CD4-positive, alpha-beta T cell treated with Interleukin-10 for 1 hour (primary cell): ENCODE measurements at regions not wholly inside any gene's neighbourhood (a gene's known extent, or its start where the extent isn't known, plus 50 kb on each side); places are given as distances from the start of the nearest gene placed in this dataset.

Experiments used
- DNase-seq: peaks from one replicate; pipeline ENCODE4 v3.0.0-alpha.2; 2020

- DNase-seq: no peak
These were observed 351.2 kb downstream of the C16orf95 start for GRCh38 chr16:86965840-86966550.

- DNase-seq: no peak
These were observed 350.4 kb downstream of the C16orf95 start for GRCh38 chr16:86966777-86967176.

GRCh38 chr16:86968866-86969265 is 348.3 kb downstream of the C16orf95 start:
- no peak for DNase-seq

- DNase-seq: no peak
These were observed 347.5 kb downstream of the C16orf95 start for GRCh38 chr16:86969716-86970115.

- DNase-seq: no peak
These were observed 346.9 kb downstream of the C16orf95 start for GRCh38 chr16:86970279-86970678.

- no peak for DNase-seq
These were observed 346.5 kb downstream of the C16orf95 start for GRCh38 chr16:86970726-86971125.

GRCh38 chr16:86971251-86971650 is 345.9 kb downstream of the C16orf95 start:
- DNase-seq: no peak

- DNase-seq: no peak
These were observed 343.1 kb downstream of the C16orf95 start for GRCh38 chr16:86974120-86974519.

- no peak for DNase-seq
These were observed 341.7 kb downstream of the C16orf95 start for GRCh38 chr16:86975445-86975844.

- no peak for DNase-seq
These were observed 340.0 kb downstream of the C16orf95 start for GRCh38 chr16:86977076-86977676.

GRCh38 chr16:86978445-86979030 is 338.7 kb downstream of the C16orf95 start:
- no peak for DNase-seq

GRCh38 chr16:86979061-86979460 is 338.1 kb downstream of the C16orf95 start:
- no peak for DNase-seq

- DNase-seq: no peak
These were observed 337.1 kb downstream of the C16orf95 start for GRCh38 chr16:86979984-86980553.

- DNase-seq: no peak
These were observed 336.5 kb downstream of the C16orf95 start for GRCh38 chr16:86980644-86981043.

- no peak for DNase-seq
These were observed 334.9 kb downstream of the C16orf95 start for GRCh38 chr16:86982347-86982596.

- no peak for DNase-seq
These were observed 334.3 kb downstream of the C16orf95 start for GRCh38 chr16:86982912-86983311.

GRCh38 chr16:86983621-86984020 is 333.6 kb downstream of the C16orf95 start:
- DNase-seq: no peak

GRCh38 chr16:86984343-86984742 is 332.8 kb downstream of the C16orf95 start:
- no peak for DNase-seq

- DNase-seq: no peak
These were observed 332.1 kb downstream of the C16orf95 start for GRCh38 chr16:86984991-86985647.

- no peak for DNase-seq
These were observed 331.6 kb downstream of the C16orf95 start for GRCh38 chr16:86985648-86986015.

GRCh38 chr16:86986136-86986535 is 331.1 kb downstream of the C16orf95 start:
- DNase-seq: no peak

- DNase-seq: no peak
These were observed 330.2 kb downstream of the C16orf95 start for GRCh38 chr16:86986809-86987487.
